ENCODE measurements at regions not wholly inside any gene's neighbourhood (a gene's known extent, or its start where the extent isn't known, plus 50 kb on each side); places are given as distances from the start of the nearest gene placed in this dataset.

- DNase-seq: no peak
These were observed 199.8 kb downstream of the DHX35 start for GRCh38 chr20:39161900-39162299.

- no peak for DNase-seq
These were observed 193.8 kb downstream of the DHX35 start for GRCh38 chr20:39155971-39156370.

GRCh38 chr20:39152742-39153141 is 190.6 kb downstream of the DHX35 start:
- DNase-seq: no peak

GRCh38 chr20:39152126-39152525 is 190.0 kb downstream of the DHX35 start:
- no peak for DNase-seq

- DNase-seq: no peak
These were observed 188.4 kb downstream of the DHX35 start for GRCh38 chr20:39150501-39150900.

- DNase-seq: no peak
These were observed 184.2 kb downstream of the DHX35 start for GRCh38 chr20:39146394-39146793.

- no peak for DNase-seq
These were observed 183.8 kb downstream of the DHX35 start for GRCh38 chr20:39145921-39146320.

- DNase-seq: no peak
These were observed 182.6 kb downstream of the DHX35 start for GRCh38 chr20:39144757-39145156.

- DNase-seq: no peak
These were observed 180.4 kb downstream of the DHX35 start for GRCh38 chr20:39142407-39143096.

GRCh38 chr20:39137299-39137698 is 175.2 kb downstream of the DHX35 start:
- no peak for DNase-seq

- DNase-seq: no peak
These were observed 174.7 kb downstream of the DHX35 start for GRCh38 chr20:39136798-39137197.

GRCh38 chr20:39135885-39136544 is 173.9 kb downstream of the DHX35 start:
- no peak for DNase-seq

GRCh38 chr20:39133201-39133600 is 171.1 kb downstream of the DHX35 start:
- DNase-seq: no peak

GRCh38 chr20:39132511-39132910 is 170.4 kb downstream of the DHX35 start:
- no peak for DNase-seq

- DNase-seq: no peak
These were observed 169.9 kb downstream of the DHX35 start for GRCh38 chr20:39132093-39132492.

- DNase-seq: no peak
These were observed 168.5 kb downstream of the DHX35 start for GRCh38 chr20:39130627-39131026.

GRCh38 chr20:39129523-39129922 is 167.4 kb downstream of the DHX35 start:
- no peak for DNase-seq

GRCh38 chr20:39124064-39124463 is 161.9 kb downstream of the DHX35 start:
- no peak for DNase-seq

- DNase-seq: no peak
These were observed 161.0 kb downstream of the DHX35 start for GRCh38 chr20:39123185-39123557.

GRCh38 chr20:39117491-39117890 is 155.3 kb downstream of the DHX35 start:
- no peak for DNase-seq

- no peak for DNase-seq
These were observed 153.9 kb downstream of the DHX35 start for GRCh38 chr20:39116020-39116419.

GRCh38 chr20:39112178-39112743 is 150.1 kb downstream of the DHX35 start:
- no peak for DNase-seq

GRCh38 chr20:39111359-39112177 is 149.4 kb downstream of the DHX35 start:
- no peak for DNase-seq

GRCh38 chr20:39110819-39111136 is 148.6 kb downstream of the DHX35 start:
- DNase-seq: no peak
